IMR-90 (cell line): ENCODE measurements at regions not wholly inside any gene's neighbourhood (a gene's known extent, or its start where the extent isn't known, plus 50 kb on each side); places are given as distances from the start of the nearest gene placed in this dataset.

ENCODE experiments used
- ATAC-seq: fragments of 200-7000 bp; cut with Tn5 transposase; 2 replicates; pipeline ENCODE4 v1.9.1; 2020; ENCODE audit warnings: low read depth, mild to moderate bottlenecking, moderate library complexity
- BruUV-seq: library from RNA; stranded (reverse); fragments of 400-500 nt; replicated peaks from 2 replicates; lab custom pipeline; 2021; lab: Mats Ljungman, UMichigan
- CTCF ChIA-PET: fragments of 300-600 bp; formaldehyde crosslinking; extraction: SDS; loops from one replicate; lab custom pipeline; 2021; ENCODE audit warnings: antibody characterized with exemption; lab: Yijun Ruan, JAX
- POLR2A ChIA-PET: fragments of 300-600 bp; sonication (Branson Sonifier 250); formaldehyde crosslinking; loops from one replicate; lab custom pipeline; 2022; ENCODE audit warnings: antibody characterized with exemption; ENCODE audit not compliant: unreplicated experiment; lab: Charles Lee
- DNase-seq: peaks from one replicate; pipeline ENCODE4 v3.0.0; 2013
- H2AFZ ChIP-seq: replicated peaks from 2 replicates; pipeline ENCODE3; 2013; ENCODE audit warnings: low read length, mild to moderate bottlenecking; ENCODE audit not compliant: poor library complexity
- H2AK5ac ChIP-seq: 2 replicates; pipeline ENCODE4 v1.6.1; 2013; ENCODE audit warnings: low read depth, low read length, inconsistent platforms
- H2AK9ac ChIP-seq: replicated peaks from 2 replicates; pipeline ENCODE3; 2013; ENCODE audit warnings: mild to moderate bottlenecking, low read depth, low read length, moderate library complexity; ENCODE audit not compliant: poor library complexity
- H2BK120ac ChIP-seq: 2 replicates; pipeline ENCODE4 v1.6.1; 2013; ENCODE audit warnings: low read depth, low read length, inconsistent platforms
- H2BK15ac ChIP-seq: 3 replicates; pipeline ENCODE4 v1.6.1; 2013; ENCODE audit warnings: low read depth, low read length, inconsistent platforms
- H2BK20ac ChIP-seq: 2 replicates; pipeline ENCODE4 v1.6.1; 2013; ENCODE audit warnings: low read depth, mild to moderate bottlenecking, inconsistent platforms, low read length, moderate library complexity
- H2BK5ac ChIP-seq: 2 replicates; pipeline ENCODE4 v1.6.1; 2013; ENCODE audit warnings: mild to moderate bottlenecking, low read depth, low read length, inconsistent platforms; ENCODE audit not compliant: poor library complexity, severe bottlenecking
- H3K14ac ChIP-seq: replicated peaks from 2 replicates; pipeline ENCODE4 v1.6.1; 2013; ENCODE audit warnings: low read depth, low read length, inconsistent platforms
- H3K18ac ChIP-seq: 2 replicates; pipeline ENCODE4 v1.6.1; 2013; ENCODE audit warnings: low read depth, low read length, control low read depth
- H3K23ac ChIP-seq: 2 replicates; pipeline ENCODE4 v1.6.1; 2013; ENCODE audit warnings: low read depth, low read length, inconsistent platforms
- H3K27ac ChIP-seq: 2 replicates; pipeline ENCODE4 v1.5.1; 2013; ENCODE audit warnings: mild to moderate bottlenecking, control low read depth, low read length; ENCODE audit not compliant: insufficient read depth
- H3K27me3 ChIP-seq: 2 replicates; pipeline ENCODE4 v1.6.1; 2013; ENCODE audit warnings: low read length; ENCODE audit not compliant: control insufficient read depth, insufficient read depth
- H3K36me3 ChIP-seq: 2 replicates; pipeline ENCODE4 v1.6.1; 2013; ENCODE audit warnings: low read length, mixed read lengths; ENCODE audit not compliant: control insufficient read depth, insufficient read depth
- H3K4ac ChIP-seq: 2 replicates; pipeline ENCODE4 v1.6.1; 2013; ENCODE audit warnings: low read depth, low read length, inconsistent platforms
- H3K4me1 ChIP-seq: 2 replicates; pipeline ENCODE4 v1.6.1; 2013; ENCODE audit warnings: low read length, mixed read lengths; ENCODE audit not compliant: control insufficient read depth, insufficient read depth
- H3K4me2 ChIP-seq: 2 replicates; pipeline ENCODE4 v1.6.1; 2013; ENCODE audit warnings: low read depth, mild to moderate bottlenecking, control low read depth, low read length, moderate library complexity
- H3K4me3 ChIP-seq: 2 replicates; pipeline ENCODE4 v1.5.1; 2013; ENCODE audit warnings: low read depth, mild to moderate bottlenecking, control low read depth, low read length, moderate library complexity; ENCODE audit not compliant: insufficient read depth
- H3K56ac ChIP-seq: 2 replicates; pipeline ENCODE4 v1.6.1; 2013; ENCODE audit warnings: low read length, inconsistent platforms; ENCODE audit not compliant: insufficient read depth; ENCODE audit errors: extremely low read depth
- H3K79me1 ChIP-seq, 2 experiments: 2 replicates each; pipeline ENCODE4 v1.6.1; 2013; ENCODE audit warnings: low read length in 2 of 2, inconsistent platforms in 1 of 2, low read depth in 1 of 2
- H3K9ac ChIP-seq: 2 replicates; pipeline ENCODE4 v1.6.1; 2013; ENCODE audit warnings: low read depth, low read length, control low read depth
- H3K9me1 ChIP-seq: 2 replicates; pipeline ENCODE4 v1.6.1; 2013; ENCODE audit warnings: low read length, inconsistent platforms; ENCODE audit not compliant: insufficient read depth
- H3K9me3 ChIP-seq: 2 replicates; pipeline ENCODE4 v1.6.1; 2013; ENCODE audit warnings: low read length; ENCODE audit not compliant: control insufficient read depth, insufficient read depth
- H4K20me1 ChIP-seq: 2 replicates; pipeline ENCODE4 v1.6.1; 2013; ENCODE audit warnings: low read length, inconsistent platforms; ENCODE audit not compliant: insufficient read depth
- H4K5ac ChIP-seq: 2 replicates; pipeline ENCODE4 v1.6.1; 2013; ENCODE audit warnings: mild to moderate bottlenecking, low read depth, low read length, control low read depth
- H4K8ac ChIP-seq, 2 experiments: 2 replicates each; pipeline ENCODE4 v1.6.1; 2013; ENCODE audit warnings: low read depth in 2 of 2, low read length in 2 of 2, control low read depth in 1 of 2, inconsistent platforms in 1 of 2
- H4K91ac ChIP-seq: 2 replicates; pipeline ENCODE4 v1.6.1; 2013; ENCODE audit warnings: low read depth, low read length, inconsistent platforms; ENCODE audit not compliant: insufficient read depth
- CEBPB ChIP-seq: IDR thresholded peaks from 2 replicates; pipeline ENCODE4 v1.6.1; 2012; ENCODE audit warnings: low read depth, low read length, improper control_type of control experiment
- CHD1 ChIP-seq: IDR thresholded peaks from 2 replicates; pipeline ENCODE4 v1.6.1; 2012; ENCODE audit warnings: low read depth, low read length, improper control_type of control experiment
- MAZ ChIP-seq: IDR thresholded peaks from 2 replicates; pipeline ENCODE4 v1.6.1; 2012; ENCODE audit warnings: low read depth, mild to moderate bottlenecking, low read length, improper control_type of control experiment, moderate library complexity, borderline replicate concordance
- MXI1 ChIP-seq: IDR thresholded peaks from 2 replicates; pipeline ENCODE4 v1.6.1; 2012; ENCODE audit warnings: low read depth, mild to moderate bottlenecking, low read length, moderate library complexity, borderline replicate concordance
- NFE2L2 ChIP-seq: fragments of 150-350 bp; IDR thresholded peaks from 2 replicates; pipeline ENCODE4 v1.6.1; 2016; ENCODE audit warnings: low read depth, mild to moderate bottlenecking, low read length
- POLR2A ChIP-seq: IDR thresholded peaks from 2 replicates; pipeline ENCODE4 v1.6.1; 2012; ENCODE audit warnings: mild to moderate bottlenecking, low read depth, low read length
- RAD21 ChIP-seq: IDR thresholded peaks from 2 replicates; pipeline ENCODE4 v1.6.1; 2012; ENCODE audit warnings: low read length, improper control_type of control experiment
- RCOR1 ChIP-seq: IDR thresholded peaks from 2 replicates; pipeline ENCODE4 v1.6.1; 2012; ENCODE audit warnings: mild to moderate bottlenecking, low read length, improper control_type of control experiment; ENCODE audit not compliant: insufficient replicate concordance
- SMC3 ChIP-seq: fragments of 150-350 bp; IDR thresholded peaks from 2 replicates; pipeline ENCODE4 v1.6.1; 2016; ENCODE audit warnings: low read depth, mild to moderate bottlenecking, antibody characterized with exemption, low read length, moderate library complexity
- WGBS, 2 experiments: methylation state at CpG; one replicate each; pipeline versions ENCODE4 v1.1.5 to v1.1.7; 2013; ENCODE audit warnings: missing lambda C conversion rate in 2 of 2; ENCODE audit not compliant: insufficient read length in 1 of 2; ENCODE audit errors: extremely low coverage in 2 of 2; 5-methylcytosine and 5-hydroxymethylcytosine counted together
- dilution Hi-C: fragments of 300-500 bp; cut with HindIII; formaldehyde crosslinking; loops from one replicate; pipeline ENCODE4 v1.14.3; 2018; ENCODE audit warnings: low sequenced_read_pairs; ENCODE audit not compliant: unreplicated experiment
- in situ Hi-C: fragments of 300-500 bp; cut with MboI; formaldehyde crosslinking; loops from 3 replicates; pipeline ENCODE4 v1.14.3; 2019; ENCODE audit warnings: low sequenced_read_pairs, inconsistent platforms, mixed read lengths
- intact Hi-C: fragments of 100-400 bp; cut with micrococcal nuclease; formaldehyde crosslinking; loops from 2 replicates; pipeline ENCODE4 v1.10.0; 2022

DNA sequence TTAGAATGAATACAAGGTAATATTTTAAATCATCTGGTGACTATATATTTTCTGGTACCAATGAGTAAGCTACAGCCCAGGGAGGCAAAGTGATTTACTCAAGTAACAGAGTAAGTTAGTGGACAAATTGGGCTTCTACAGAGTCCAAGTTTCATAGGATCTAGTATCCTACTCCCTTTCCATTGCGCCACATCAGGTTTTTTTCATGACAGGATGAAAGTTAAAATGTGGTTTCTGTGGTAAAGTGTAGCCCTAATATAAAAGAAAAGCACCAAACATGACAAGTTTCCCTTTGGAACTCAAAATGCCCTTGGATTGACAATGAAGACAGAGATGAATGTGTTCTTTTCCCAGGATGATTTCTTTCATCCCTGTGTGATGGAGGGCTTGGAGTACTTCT, 350.8 kb upstream of the ZNF385D start:
- Histone ChIP-seq H2AK5ac (no peak overlapping the region), H2BK120ac (no peak overlapping the region), H2BK5ac (no peak overlapping the region), H3K27ac (no peak overlapping the region), H3K9me1 (no peaks in the 10 kb centered on the region), H2BK20ac (no peak overlapping the region), H4K8ac (no peak overlapping the region), H2BK15ac (no peak overlapping the region), H3K27me3 (no peaks in the 10 kb centered on the region), H4K20me1 (no peaks in the 10 kb centered on the region), H4K5ac (no peak overlapping the region), H3K14ac (no peak overlapping the region), H3K23ac (no peak overlapping the region), H3K9me3 (no peaks in the 10 kb centered on the region), H3K4me3 (no peak overlapping the region), H3K36me3 (no peaks in the 10 kb centered on the region), H3K4me1 (no peaks in the 10 kb centered on the region), H3K9ac (no peak overlapping the region), H3K4me2 (no peak overlapping the region), H2AK9ac (no peak overlapping the region), H3K18ac (no peak overlapping the region), H3K79me1 (no peaks in the 10 kb centered on the region), H4K91ac (no peak overlapping the region), H3K4ac (no peak overlapping the region), H3K56ac (no peak overlapping the region), H2AFZ (no peak overlapping the region)
- in situ Hi-C loops = loop anchor here (25.0 kb wide), 2 partner anchors 1590 to 1765 kb away; no protein-coding TSS in a partner anchor
- DNase-seq (no peak), ATAC-seq (no peak)
- dilution Hi-C loops = no loop called here
- CTCF ChIA-PET = no interaction called here
- POLR2A ChIA-PET = no interaction called here
- intact Hi-C loops = no loop called here
- no CpG with 5 or more reads among the region's 1 CpG for WGBS, 2 experiments
- TF ChIP-seq CHD1 (no peak), CEBPB (no peak), SMC3 (no peak), RCOR1 (no peak), MXI1 (no peak), RAD21 (no peak), NFE2L2 (no peak), MAZ (no peak), POLR2A (no peak)
- no TSS peak for BruUV-seq
